C4-2B (cell line): ENCODE measurements at regions not wholly inside any gene's neighbourhood (a gene's known extent, or its start where the extent isn't known, plus 50 kb on each side); places are given as distances from the start of the nearest gene placed in this dataset.

ENCODE experiments used
- CTCF ChIP-seq: fragments of 450-650 bp; conservative IDR thresholded peaks from 2 replicates; pipeline ENCODE4 v1.5.1; 2017; ENCODE audit warnings: mild to moderate bottlenecking
- ZFX ChIP-seq: fragments of 450-650 bp; IDR thresholded peaks from 2 replicates; pipeline ENCODE4 v1.6.1; 2017

DNA sequence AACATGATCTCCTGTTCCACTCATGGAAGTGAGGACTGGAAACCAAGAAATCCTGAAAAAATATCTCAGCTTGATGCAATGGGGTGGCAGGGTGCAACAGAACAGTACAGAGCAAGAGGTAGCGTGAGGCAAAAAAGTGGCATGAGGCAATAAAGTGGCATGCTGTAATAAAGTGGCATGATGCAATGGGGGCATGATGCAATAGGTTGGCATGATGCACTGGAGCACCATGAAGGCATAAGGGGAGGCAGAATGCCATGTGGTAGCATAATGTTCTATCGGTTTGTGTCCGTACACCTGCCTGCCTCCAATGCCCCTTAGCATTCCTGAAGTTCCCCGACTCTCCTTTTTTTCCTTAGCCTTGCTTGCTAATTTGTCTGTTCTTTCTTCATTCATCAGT is 648.4 kb downstream of the TMEM182 start:
- TF ChIP-seq CTCF, result no peak
- TF ChIP-seq ZFX, result no peak
